Fibroblast of lung (primary cell): ENCODE measurements at regions not wholly inside any gene's neighbourhood (a gene's known extent, or its start where the extent isn't known, plus 50 kb on each side); places are given as distances from the start of the nearest gene placed in this dataset.

Source experiments
- CTCF ChIP-seq, 2 donors: IDR thresholded peaks in 1 of 2; conservative IDR thresholded peaks in 1 of 2; 1 replicate in 1 of 2; 2 replicates in 1 of 2; pipeline ENCODE4 v1.5.1; 2011 to 2012; ENCODE audit warnings: low read length in 2 of 2, control low read depth in 1 of 2, inconsistent platforms in 1 of 2, low read depth in 1 of 2, mild to moderate bottlenecking in 1 of 2
- EZH2 ChIP-seq: IDR thresholded peaks from 2 replicates; pipeline ENCODE4 v1.5.1; 2012; ENCODE audit warnings: low read length, control low read depth, mild to moderate bottlenecking; ENCODE audit errors: missing control alignments

- peak in 1 of 2 donors; percentile 10 for TF ChIP-seq CTCF (conservative IDR thresholded peaks at IDR 0.05 in 1 of 2, IDR thresholded peaks at IDR 0.05 in 1 of 2; ENCODE audit: low read depth in 1 of 2, low read length in 2 of 2)
- peak; percentile 86 for TF ChIP-seq EZH2
Observed at GRCh38 chr11:19345848-19346681, 105.3 kb upstream of the E2F8 start.
